HG02970 (cell line): ENCODE measurements at regions not wholly inside any gene's neighbourhood (a gene's known extent, or its start where the extent isn't known, plus 50 kb on each side); places are given as distances from the start of the nearest gene placed in this dataset.

Source experiments
- ATAC-seq: cut with Tn5 transposase; IDR thresholded peaks from one replicate; pipeline ENCODE4 v1.9.1; 2021; ENCODE audit warnings: mild to moderate bottlenecking, moderate library complexity, moderate number of reproducible peaks; ENCODE audit not compliant: unreplicated experiment, low FRiP score

- no peak for ATAC-seq
These were observed 498.6 kb downstream of the KCTD12 start for GRCh38 chr13:76387566-76387965.

GRCh38 chr13:76386321-76386720 is 499.9 kb downstream of the KCTD12 start:
- no peak for ATAC-seq

GRCh38 chr13:76385586-76385985 is 500.6 kb downstream of the KCTD12 start:
- no peak for ATAC-seq

GRCh38 chr13:76383676-76384461 is 502.3 kb downstream of the KCTD12 start:
- no peak for ATAC-seq

GRCh38 chr13:76380446-76381065 is 505.6 kb downstream of the KCTD12 start:
- ATAC-seq, result no peak

GRCh38 chr13:76379341-76380105 is 506.7 kb downstream of the KCTD12 start:
- no peak for ATAC-seq

GRCh38 chr13:76378767-76379166 is 507.4 kb downstream of the KCTD12 start:
- no peak for ATAC-seq

GRCh38 chr13:76363682-76364289 is 522.4 kb downstream of the KCTD12 start:
- no peak for ATAC-seq

GRCh38 chr13:76361868-76362267 is 524.3 kb downstream of the KCTD12 start:
- ATAC-seq, result no peak

GRCh38 chr13:76351541-76352229 is 534.5 kb downstream of the KCTD12 start:
- ATAC-seq, result no peak

GRCh38 chr13:76350399-76350798 is 535.8 kb downstream of the KCTD12 start:
- ATAC-seq, result no peak

GRCh38 chr13:76349700-76350099 is 536.5 kb downstream of the KCTD12 start:
- ATAC-seq, result no peak

GRCh38 chr13:76339649-76340048 is 546.6 kb downstream of the KCTD12 start:
- no peak for ATAC-seq

GRCh38 chr13:76338003-76338402 is 548.2 kb downstream of the KCTD12 start:
- ATAC-seq, result no peak

- no peak for ATAC-seq
These were observed 549.0 kb downstream of the KCTD12 start for GRCh38 chr13:76336889-76337844.

- no peak for ATAC-seq
These were observed 550.7 kb downstream of the KCTD12 start for GRCh38 chr13:76335463-76335862.

- ATAC-seq, result no peak
These were observed 554.1 kb downstream of the KCTD12 start for GRCh38 chr13:76331943-76332712.

GRCh38 chr13:76330761-76331160 is 555.4 kb downstream of the KCTD12 start:
- ATAC-seq, result no peak
